Activated naive CD8-positive, alpha-beta T cell treated with anti-CD3 and anti-CD28 coated beads for 36 hours (primary cell): ENCODE measurements at regions not wholly inside any gene's neighbourhood (a gene's known extent, or its start where the extent isn't known, plus 50 kb on each side); places are given as distances from the start of the nearest gene placed in this dataset.
"Not testable (repeated sequence)": the region's sequence is repeated elsewhere in the genome, so short reads cannot be mapped to it uniquely, and the experiment has no call there.

Source experiments
- DNase-seq: peaks from one replicate; pipeline ENCODE4 v3.0.0; 2021
- H3K27ac Mint-ChIP-seq: one replicate; pipeline ENCODE4 v1.8.0; 2022; ENCODE audit warnings: mild to moderate bottlenecking, moderate library complexity, mixed read lengths
- H3K27me3 Mint-ChIP-seq: one replicate; pipeline ENCODE4 v1.8.0; 2022; ENCODE audit warnings: mild to moderate bottlenecking, mixed read lengths
- H3K36me3 Mint-ChIP-seq: one replicate; pipeline ENCODE4 v1.8.0; 2021; ENCODE audit warnings: mild to moderate bottlenecking, mixed read lengths
- H3K4me1 Mint-ChIP-seq: one replicate; pipeline ENCODE4 v1.8.0; 2021; ENCODE audit warnings: mixed read lengths
- H3K4me3 Mint-ChIP-seq: one replicate; pipeline ENCODE4 v1.8.0; 2022; ENCODE audit warnings: mild to moderate bottlenecking, moderate library complexity, mixed read lengths
- H3K9me3 Mint-ChIP-seq: one replicate; pipeline ENCODE4 v1.8.0; 2022; ENCODE audit warnings: mixed read lengths

DNA sequence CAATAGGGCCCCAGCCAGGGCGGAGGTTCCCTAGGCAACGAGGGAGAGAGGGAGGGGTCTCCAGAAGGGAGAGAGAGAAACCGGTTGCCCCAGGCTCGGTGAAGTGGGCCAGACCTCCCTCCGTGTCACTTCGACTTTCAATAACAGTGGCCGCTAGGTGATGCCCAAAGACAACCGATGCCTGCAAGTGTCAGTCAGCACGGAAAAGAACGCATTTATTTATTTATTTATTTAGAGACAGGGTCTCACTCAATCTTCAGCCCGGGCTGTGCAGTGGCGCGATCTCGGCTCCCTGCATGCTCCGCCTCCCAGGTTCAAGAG is 1504.1 kb upstream of the DEFB115 start:
- H3K4me1 Mint-ChIP-seq, H3K36me3 Mint-ChIP-seq: not testable (repeated sequence)
- Mint-ChIP-seq H3K27me3 (peaks cover 25% of the 10 kb centered on the region), H3K27ac (peak overlapping the region; percentile 59), H3K9me3 (peaks cover 23% of the 10 kb centered on the region), H3K4me3 (peak overlapping the region; percentile 27)
- peak; percentile 36 for DNase-seq

DNA sequence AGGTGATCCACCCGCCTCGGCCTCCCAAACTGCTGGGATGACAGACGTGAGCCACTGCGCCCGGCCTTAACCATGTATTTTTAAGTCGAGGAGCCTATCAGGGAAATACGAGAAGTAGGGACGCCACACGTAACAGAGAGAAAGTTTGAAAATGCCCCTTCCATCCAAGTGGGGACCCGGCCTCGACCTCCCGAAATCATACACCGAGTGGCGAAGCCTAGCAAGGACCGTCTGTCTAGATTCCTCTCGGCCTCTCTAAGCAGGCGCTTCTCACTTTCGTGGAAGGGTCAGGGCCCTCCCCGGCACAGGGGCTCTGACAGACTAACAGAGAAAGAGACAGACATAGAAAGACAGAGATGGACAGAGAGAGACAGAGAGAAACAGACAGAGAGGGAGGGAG is 1503.6 kb upstream of the DEFB115 start:
- DNase-seq, H3K36me3 Mint-ChIP-seq, H3K4me3 Mint-ChIP-seq, H3K27ac Mint-ChIP-seq, H3K4me1 Mint-ChIP-seq: not testable (repeated sequence)
- Mint-ChIP-seq H3K9me3 (peaks cover 22% of the 10 kb centered on the region), H3K27me3 (peaks cover 25% of the 10 kb centered on the region)

DNA sequence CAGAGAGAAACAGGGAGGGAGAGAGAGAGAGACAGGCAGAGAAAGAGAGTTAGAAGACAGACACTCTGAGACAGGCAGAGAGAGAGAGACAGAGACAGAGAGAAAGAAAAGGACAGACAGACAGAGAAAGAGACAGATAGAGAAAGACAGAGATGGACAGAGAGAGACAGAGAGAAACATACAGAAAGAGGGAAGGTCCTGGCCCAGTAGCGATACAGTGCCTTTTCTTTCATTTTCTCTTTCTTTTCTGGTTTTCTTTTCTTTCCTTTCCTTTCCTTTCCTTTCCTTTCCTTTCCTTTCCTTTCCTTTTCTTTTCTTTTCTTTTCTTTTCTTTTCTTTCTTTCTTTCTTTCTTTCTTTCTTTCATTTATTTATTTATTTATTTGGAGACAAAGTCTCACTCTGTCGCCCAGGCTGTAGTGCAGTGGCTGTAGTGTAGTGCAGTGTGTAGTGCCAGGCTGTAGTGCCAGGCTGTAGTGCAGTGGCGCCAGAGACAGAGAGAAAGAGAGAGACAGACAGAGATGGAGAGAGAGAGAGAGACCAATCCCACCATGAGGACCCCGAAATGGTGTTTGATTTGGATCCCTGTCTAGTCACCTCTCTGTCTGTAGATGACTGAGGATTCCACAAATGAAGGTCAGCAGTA is 1501.5 kb upstream of the DEFB115 start:
- not testable (repeated sequence) for H3K4me1 Mint-ChIP-seq, H3K36me3 Mint-ChIP-seq, DNase-seq, H3K4me3 Mint-ChIP-seq, H3K27ac Mint-ChIP-seq
- Mint-ChIP-seq H3K27me3 (peaks cover 26% of the 10 kb centered on the region), H3K9me3 (peaks cover 22% of the 10 kb centered on the region)

DNA sequence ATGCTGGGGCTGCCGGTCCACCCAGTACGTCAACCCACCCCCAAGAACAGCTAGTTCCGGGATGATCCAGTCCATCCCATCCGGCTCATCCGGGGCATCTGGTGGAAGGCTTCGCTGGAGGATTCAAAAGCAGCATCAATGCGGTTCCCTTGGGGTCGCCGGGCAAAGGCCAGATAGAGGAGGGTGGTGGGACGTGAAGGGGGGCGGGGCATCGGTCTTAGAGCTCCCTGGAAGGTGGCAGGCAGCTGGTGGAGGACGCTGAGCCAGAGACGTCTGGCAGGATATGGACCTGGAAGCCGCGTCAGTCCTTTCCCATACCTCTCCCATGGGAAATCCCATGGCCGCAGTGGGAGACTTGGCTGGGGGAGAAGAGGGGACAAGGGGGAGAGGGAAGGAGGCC is 1500.8 kb upstream of the DEFB115 start:
- H3K27ac Mint-ChIP-seq: no peak overlapping the region
- H3K27me3 Mint-ChIP-seq: peaks cover 22% of the 10 kb centered on the region
- no peak overlapping the region for H3K4me3 Mint-ChIP-seq
- peaks cover 18% of the 10 kb centered on the region for H3K9me3 Mint-ChIP-seq
- H3K4me1 Mint-ChIP-seq: peaks cover 5% of the 10 kb centered on the region
- peaks cover 3% of the 10 kb centered on the region for H3K36me3 Mint-ChIP-seq
- DNase-seq: no peak

DNA sequence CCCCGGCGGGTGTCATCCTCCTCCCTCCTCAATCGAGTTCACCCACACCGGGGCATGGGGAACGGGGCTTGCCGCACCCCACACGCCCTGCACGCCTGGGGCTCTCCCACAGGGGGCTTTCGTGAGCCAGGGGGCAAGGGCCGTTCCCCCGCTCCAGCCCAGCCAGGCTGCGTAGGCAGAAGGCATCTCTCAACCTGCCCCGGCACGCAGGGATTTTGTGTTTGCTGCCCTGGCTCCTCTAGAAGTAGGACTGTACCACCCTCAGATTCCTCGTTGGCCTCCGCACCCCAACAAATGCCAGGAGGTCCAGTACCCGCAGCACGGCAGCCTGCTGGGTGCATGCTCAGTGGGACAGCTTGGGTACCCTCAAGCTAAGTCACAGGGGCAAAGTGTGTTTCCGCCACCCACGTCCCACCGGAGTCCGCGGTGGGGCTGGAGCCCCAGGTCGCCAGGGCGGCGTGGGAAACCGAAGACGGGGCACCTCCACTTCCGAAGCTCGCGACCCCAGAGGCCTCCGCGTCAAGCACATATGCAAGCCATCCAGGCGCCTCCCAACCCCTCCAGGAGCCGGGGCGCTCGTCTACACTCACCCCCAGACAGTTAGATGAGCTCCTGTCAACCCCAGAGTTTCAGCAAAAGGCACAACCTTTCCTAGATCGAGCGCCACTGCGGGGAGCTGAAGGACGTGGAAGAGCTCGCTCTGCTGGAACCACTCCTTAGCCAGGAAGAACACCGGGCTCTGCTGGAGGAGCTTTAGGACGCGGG is 1495.7 kb upstream of the DEFB115 start:
- not testable (repeated sequence) for H3K9me3 Mint-ChIP-seq, H3K4me1 Mint-ChIP-seq, H3K36me3 Mint-ChIP-seq, H3K27ac Mint-ChIP-seq, H3K4me3 Mint-ChIP-seq, DNase-seq
- peaks cover 35% of the 10 kb centered on the region for H3K27me3 Mint-ChIP-seq

DNA sequence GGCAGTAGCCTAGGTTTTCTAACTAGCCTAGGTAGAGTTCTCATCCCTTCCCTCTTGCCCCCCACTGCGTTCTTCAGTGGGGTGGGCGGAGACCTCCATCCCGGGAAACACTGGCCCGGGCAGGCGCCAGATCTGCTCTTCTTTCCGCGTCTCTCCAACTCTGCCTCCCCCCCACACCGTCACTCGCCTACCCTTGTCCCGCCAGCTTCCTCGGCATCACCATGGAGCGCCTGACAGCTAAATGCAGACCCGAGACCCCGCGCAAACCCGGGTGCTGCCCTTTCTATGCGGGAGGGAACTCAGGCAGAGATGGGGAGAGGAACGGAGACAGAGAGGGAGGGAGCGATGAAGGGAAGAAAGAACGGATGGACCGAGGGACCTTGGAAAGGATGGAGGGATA is 1494.8 kb upstream of the DEFB115 start:
- H3K36me3 Mint-ChIP-seq: no peaks in the 10 kb centered on the region
- no peaks in the 10 kb centered on the region for H3K4me1 Mint-ChIP-seq
- DNase-seq: no peak
- H3K4me3 Mint-ChIP-seq: no peak overlapping the region
- H3K27me3 Mint-ChIP-seq: peaks cover 35% of the 10 kb centered on the region
- no peak overlapping the region for H3K27ac Mint-ChIP-seq
- H3K9me3 Mint-ChIP-seq: peaks cover 1% of the 10 kb centered on the region

DNA sequence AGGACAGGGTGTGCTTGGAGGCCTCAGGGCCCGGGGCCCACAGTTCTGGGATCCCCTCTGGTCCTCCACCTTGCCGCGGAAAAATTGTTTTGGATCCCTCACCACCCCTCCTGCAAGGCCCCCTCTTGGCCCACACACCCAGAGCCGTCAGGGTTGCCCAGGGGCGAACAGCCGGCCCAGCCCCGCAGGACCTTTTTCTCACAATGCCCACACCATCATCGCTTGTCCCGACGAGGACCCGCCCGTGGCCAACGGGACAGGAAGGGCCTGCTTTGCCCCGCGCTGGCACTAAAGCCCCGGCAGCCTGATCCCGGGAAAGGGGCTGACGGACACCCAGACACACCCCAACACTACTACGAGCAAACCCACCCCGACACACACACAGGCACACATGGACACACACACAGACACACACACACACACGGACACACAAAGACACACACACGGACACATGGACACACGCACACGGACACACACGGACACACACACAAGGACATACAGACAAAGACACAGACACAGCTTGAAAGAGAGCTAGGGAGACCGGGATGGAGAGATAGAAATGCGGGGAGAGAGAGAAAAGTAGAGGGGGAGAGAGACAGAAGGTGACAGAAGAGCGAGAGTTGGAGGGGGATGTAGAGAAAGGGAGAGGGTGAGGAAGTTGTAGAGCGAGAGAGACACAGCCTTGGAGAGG is 1493.5 kb upstream of the DEFB115 start:
- Mint-ChIP-seq H3K4me1 (no peaks in the 10 kb centered on the region), H3K36me3 (no peaks in the 10 kb centered on the region)

DNA sequence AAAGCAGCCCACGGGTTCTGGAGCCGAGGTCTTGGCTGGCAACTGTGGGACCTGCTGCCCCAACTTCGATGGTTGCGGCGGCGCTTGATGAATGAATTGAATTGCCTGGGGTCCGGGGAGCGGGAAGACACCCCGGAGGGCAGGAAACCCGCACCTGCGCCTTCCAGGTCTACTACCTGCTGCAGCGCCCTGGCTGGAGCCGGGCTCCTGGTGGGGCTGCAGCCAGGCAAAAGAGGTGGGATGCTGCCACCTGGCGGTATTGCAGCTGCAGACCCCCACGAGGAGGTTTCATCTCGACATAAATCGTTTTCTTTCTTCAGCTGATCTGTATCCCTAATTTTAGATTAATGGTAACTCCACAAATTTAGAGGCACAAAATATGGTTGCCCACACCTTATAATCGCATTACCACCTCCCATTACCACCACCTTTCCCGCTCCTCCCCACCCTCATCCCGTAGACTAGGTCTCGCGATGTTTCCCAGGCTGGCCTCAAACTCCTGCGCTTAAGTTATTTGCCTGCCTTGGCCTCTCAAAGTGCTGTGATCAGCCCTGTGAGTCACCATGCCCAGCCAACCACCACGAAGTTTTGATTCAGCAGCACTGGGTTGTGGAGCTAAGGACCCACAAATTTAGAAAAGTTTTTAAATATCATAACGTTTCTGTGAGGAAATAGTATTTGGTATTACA is 1492.4 kb upstream of the DEFB115 start:
- H3K27me3 Mint-ChIP-seq: peaks cover 35% of the 10 kb centered on the region
- DNase-seq: peak; percentile 45
- not testable (repeated sequence) for H3K9me3 Mint-ChIP-seq, H3K36me3 Mint-ChIP-seq, H3K4me1 Mint-ChIP-seq, H3K27ac Mint-ChIP-seq, H3K4me3 Mint-ChIP-seq

More for the DNA sequence above, 1493.5 kb upstream of the DEFB115 start:
- DNase-seq: no peak
- peaks cover 35% of the 10 kb centered on the region for H3K27me3 Mint-ChIP-seq
- H3K4me3 Mint-ChIP-seq: no peak overlapping the region
- no peak overlapping the region for H3K27ac Mint-ChIP-seq
- peaks cover 1% of the 10 kb centered on the region for H3K9me3 Mint-ChIP-seq

DNA sequence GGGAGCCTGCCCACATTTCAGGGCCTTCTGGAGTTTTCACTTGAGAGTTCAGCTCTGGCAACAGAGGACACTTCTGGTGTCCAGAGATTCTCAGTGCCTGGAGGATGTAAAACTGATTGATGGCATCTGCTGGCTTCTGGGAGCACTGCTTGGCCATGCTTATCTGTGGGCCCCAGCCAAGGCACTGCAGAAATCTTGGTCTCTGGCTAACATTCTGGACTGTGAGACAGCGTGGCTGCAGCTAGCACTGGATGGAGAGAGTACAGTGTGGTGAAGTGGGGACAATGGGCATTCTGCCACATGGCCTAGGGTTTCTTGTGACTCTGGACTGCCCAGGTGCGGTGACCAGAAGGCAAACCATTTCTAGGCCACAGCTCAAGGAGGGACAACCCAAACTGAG is 1479.4 kb upstream of the DEFB115 start:
- H3K4me1 Mint-ChIP-seq, DNase-seq, H3K36me3 Mint-ChIP-seq, H3K4me3 Mint-ChIP-seq, H3K27me3 Mint-ChIP-seq: not testable (repeated sequence)
- H3K27ac Mint-ChIP-seq: peak overlapping the region; percentile 38
- peaks cover 13% of the 10 kb centered on the region for H3K9me3 Mint-ChIP-seq

DNA sequence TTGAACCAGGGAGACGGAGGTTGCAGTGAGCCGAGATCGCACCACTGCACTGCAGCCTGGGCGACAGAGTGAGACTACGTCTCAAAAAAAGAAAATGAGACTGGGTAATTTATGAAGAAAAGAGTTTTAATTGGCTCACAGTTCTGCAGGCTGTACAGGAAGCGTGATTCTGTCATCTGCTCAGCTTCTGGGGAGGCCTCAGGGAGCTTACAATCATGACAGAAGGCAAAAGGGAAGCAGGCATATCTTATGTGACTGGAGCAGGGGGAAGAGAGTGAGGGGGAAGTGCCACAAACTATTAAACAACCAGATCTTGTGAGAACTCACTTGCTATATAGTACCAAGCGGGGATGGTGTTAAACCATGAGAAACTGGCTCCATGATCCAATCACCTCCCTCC is 1476.2 kb upstream of the DEFB115 start:
- not testable (repeated sequence) for H3K27me3 Mint-ChIP-seq, H3K4me3 Mint-ChIP-seq

DNA sequence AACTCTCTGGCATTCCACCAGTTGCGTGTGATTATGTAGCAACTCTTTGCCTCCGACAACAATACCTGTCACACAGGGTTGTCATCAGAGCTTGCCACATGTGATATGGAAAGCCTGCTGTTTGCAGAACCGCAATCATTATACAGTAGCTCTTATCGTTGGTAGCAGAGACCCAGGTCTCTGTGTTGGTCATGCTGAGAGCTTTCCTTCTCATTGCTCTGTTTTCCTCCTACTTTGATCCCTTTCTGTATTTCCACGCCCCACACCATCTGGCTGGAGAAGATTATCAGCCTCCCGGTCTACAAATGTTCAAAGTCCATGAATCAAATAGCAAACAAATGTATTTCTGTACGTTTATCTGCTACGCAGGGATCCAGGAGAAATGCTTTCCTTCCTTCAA is 1475.6 kb upstream of the DEFB115 start:
- not testable (repeated sequence) for H3K36me3 Mint-ChIP-seq, H3K4me1 Mint-ChIP-seq, H3K4me3 Mint-ChIP-seq, DNase-seq, H3K27me3 Mint-ChIP-seq, H3K27ac Mint-ChIP-seq
- H3K9me3 Mint-ChIP-seq: peaks cover 14% of the 10 kb centered on the region

More for the DNA sequence above, 1476.2 kb upstream of the DEFB115 start:
- H3K27ac Mint-ChIP-seq, H3K36me3 Mint-ChIP-seq, H3K4me1 Mint-ChIP-seq, DNase-seq: not testable (repeated sequence)
- H3K9me3 Mint-ChIP-seq: peaks cover 14% of the 10 kb centered on the region

DNA sequence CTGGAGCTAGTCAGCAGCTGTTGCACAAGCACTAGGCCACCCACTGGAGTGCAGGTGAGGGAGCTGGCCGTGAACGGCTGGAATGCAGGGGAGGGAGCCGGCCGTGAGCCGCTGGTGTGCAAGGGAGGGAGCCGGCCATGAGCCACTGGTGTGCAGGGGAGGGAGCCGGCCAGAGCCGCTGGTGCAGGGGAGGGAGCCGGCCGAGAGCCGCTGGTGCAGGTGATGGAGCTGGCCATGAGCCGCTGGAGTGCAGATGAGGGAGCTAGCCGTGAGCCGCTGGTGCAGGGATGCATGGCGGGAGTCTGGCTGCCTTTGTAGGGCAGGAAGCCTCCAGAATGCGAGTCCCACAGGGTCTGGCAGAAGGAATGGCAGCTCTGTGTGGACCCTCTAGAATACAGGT is 1470.0 kb upstream of the DEFB115 start:
- not testable (repeated sequence) for H3K4me1 Mint-ChIP-seq, H3K27me3 Mint-ChIP-seq, H3K27ac Mint-ChIP-seq

DNA sequence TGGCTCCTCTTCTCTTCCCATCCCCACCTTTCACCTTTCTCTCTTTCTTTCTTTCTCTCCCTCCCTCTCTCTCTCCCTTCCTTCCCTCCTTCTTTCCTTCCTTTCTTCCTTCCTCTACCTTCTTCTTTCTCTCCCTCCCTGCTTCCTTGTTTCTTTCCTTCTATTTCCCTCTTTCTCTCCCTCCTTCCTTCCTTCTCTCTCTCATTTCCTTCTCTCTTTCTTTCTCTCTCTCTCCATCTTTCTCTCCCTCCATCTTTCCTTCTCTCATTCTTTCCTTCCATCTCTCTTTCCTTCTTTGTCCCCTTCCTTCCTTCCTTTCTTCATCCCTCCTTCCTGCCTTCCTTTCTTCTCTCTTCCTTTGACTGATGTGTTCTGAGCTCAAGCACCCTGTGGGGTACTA is 1467.0 kb upstream of the DEFB115 start:
- no peaks in the 10 kb centered on the region for H3K4me1 Mint-ChIP-seq
- no peak overlapping the region for H3K27ac Mint-ChIP-seq
- H3K9me3 Mint-ChIP-seq: peaks cover 12% of the 10 kb centered on the region
- no peak for DNase-seq
- peaks cover 3% of the 10 kb centered on the region for H3K27me3 Mint-ChIP-seq
- H3K4me3 Mint-ChIP-seq: no peak overlapping the region
- H3K36me3 Mint-ChIP-seq: no peaks in the 10 kb centered on the region

More for the DNA sequence above, 1470.0 kb upstream of the DEFB115 start:
- DNase-seq, H3K36me3 Mint-ChIP-seq, H3K9me3 Mint-ChIP-seq, H3K4me3 Mint-ChIP-seq: not testable (repeated sequence)

DNA sequence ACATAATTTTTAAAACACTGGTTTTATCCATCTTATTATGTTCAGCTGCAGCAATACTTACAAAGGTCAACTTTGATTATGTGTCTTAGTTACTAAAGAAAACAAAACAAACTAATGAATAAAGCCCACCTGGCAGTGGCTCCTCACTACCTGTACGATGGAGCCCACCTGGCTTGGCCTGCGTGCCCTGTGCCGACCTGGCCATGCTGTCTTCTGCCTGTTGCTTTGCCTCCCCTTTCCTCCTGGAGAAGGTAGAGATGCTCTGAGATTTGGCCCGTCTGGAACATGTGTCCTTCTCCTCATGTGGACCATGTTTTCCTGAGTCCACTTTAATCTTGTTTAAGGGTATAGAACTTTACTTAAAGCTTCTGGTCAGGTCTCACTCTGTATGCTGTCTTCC is 1426.0 kb upstream of the DEFB115 start:
- H3K27ac Mint-ChIP-seq, H3K36me3 Mint-ChIP-seq, DNase-seq: not testable (repeated sequence)

DNA sequence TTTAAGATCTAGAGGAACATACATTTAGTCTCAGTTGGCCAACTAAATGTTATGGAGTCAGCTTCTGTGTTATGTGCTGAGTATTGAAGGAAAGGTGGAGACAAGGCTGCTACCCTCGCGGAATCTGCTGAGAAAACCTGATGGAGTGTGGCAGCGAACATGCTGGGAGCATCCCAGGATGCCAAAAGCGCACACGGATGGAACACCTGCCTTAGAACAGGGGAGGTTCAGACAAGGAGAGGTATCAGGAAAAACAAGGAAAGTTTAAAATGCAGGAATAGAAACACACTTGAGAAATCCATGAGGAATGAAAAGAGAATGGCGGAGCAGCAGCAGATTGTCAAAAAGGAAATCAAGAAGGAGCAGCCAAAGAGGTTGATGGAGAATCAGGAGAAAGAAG is 1389.5 kb upstream of the DEFB115 start:
- not testable (repeated sequence) for H3K36me3 Mint-ChIP-seq, H3K4me3 Mint-ChIP-seq, H3K4me1 Mint-ChIP-seq, H3K27ac Mint-ChIP-seq, H3K27me3 Mint-ChIP-seq, DNase-seq
- peaks cover 16% of the 10 kb centered on the region for H3K9me3 Mint-ChIP-seq

More for the DNA sequence above, 1426.0 kb upstream of the DEFB115 start:
- not testable (repeated sequence) for H3K9me3 Mint-ChIP-seq, H3K27me3 Mint-ChIP-seq, H3K4me3 Mint-ChIP-seq, H3K4me1 Mint-ChIP-seq
